ENCODE measurements at regions not wholly inside any gene's neighbourhood (a gene's known extent, or its start where the extent isn't known, plus 50 kb on each side); places are given as distances from the start of the nearest gene placed in this dataset.
"Not testable (repeated sequence)": the region's sequence is repeated elsewhere in the genome, so short reads cannot be mapped to it uniquely, and the experiment has no call there.

DNA sequence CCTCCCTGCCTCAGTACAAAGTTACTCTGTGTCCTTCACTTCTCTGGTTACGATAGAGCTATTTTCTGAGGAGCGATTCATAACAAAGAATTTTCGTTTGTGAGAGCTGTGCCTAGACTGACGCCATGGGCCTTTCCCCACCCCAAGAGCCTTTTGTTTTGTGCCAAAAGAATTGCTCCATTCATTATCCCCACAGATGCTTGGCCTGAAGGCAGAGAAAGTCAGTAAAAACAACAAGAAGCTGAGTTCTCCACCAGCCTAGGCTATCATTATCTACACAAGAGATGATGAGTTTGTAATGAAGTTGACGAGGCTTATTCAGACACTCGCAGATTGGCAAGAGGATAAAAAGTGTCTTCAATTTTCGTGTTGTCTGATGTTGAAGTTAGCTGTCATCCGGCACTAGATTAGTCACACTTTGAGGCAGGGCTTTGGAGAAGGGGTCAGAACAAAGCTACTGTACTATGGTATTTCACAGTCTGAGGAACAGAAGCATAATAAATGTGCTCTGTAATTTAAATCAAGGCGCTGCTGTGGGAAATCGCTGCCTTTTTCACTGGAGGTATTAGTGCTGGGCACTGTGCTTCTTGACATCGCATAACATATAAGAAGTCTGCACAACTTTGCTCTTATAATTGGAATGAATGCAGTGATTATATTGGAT, 278.4 kb upstream of the FIGN start:
- no peak for DNase-seq

DNA sequence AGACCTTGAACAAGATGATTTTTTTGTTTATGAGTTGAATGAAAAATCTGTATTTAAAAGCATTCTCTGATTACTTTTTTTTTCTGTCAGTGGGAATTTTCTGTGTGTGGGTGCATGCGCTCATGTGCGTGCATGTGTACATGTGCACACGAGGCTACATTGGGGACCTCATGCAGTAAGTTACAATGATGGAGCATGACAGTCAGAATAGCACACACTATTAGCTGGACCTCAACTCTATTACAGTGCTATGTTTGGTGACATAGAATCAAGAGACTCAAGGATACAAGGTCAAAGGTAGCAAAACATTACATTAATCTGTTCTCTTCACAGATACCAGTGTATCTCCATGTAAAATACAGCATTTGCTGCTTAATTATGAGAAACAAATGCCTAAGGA, 276.8 kb upstream of the FIGN start:
- DNase-seq = no peak

GRCh38 chr2:164009756-164010337, 274.0 kb upstream of the FIGN start:
- no peak for DNase-seq

DNA sequence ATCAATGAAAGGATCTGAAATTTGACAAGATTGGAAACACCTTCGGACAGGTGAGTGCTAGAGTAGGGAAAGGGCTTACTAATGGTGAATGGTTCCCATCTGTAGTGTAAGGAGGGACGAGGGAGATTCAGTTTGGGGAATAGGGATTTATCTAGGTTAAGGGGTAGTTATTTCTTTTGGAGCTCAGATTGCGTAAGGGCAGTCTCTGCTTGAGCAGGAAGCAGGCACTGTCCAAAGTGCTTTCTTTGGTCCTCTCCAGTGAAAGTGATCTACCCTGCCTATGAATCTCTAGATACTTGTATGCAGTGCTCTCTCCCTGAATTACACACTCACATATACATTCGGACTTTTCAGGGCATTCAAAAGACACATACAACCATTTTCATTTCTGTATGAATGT, 272.9 kb upstream of the FIGN start:
- DNase-seq = no peak

- DNase-seq = no peak
Observed at GRCh38 chr2:164006704-164007103, 270.9 kb upstream of the FIGN start.

- DNase-seq = no peak
Observed at GRCh38 chr2:164000176-164000575, 264.4 kb upstream of the FIGN start.

- no peak for DNase-seq
Observed at GRCh38 chr2:163997466-163997865, 261.7 kb upstream of the FIGN start.

DNA sequence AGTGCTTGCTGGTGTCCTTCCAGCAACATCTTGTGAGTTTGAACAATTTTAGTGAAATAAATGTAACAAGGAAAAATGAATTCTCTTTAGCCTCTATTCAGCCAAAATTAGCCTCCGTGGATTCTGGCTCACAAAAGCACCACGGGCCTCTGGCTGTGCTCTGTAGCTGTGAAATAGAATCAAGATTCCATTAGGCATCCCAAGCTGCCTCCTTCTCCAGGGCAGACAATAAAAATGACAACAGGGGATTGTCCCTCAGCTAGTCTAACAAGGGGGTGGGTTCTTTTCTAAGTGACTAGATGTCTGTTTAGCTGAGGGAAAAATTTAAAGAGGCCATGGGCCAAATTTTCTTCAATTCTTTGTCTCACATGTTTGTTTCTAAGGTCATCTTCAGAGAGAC, 254.7 kb upstream of the FIGN start:
- no peak for DNase-seq

DNA sequence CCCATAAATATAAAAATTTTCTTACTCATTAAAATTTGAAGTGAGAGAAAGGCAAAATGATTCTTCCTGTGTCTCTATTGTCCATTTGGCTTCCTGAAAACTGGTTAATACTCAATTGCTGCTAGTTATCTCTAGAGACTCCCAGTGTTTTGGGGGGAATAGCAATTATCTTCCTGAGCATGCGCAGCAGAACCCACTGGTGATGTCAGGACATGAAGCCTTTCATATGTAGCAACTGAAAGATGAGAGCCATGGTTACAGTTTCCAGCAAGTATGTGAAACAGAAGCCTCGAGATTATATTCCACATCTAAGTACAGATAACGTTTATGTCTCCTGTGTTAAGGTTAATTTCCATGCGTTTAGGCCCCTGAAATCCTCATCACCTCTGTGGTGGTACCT, 254.3 kb upstream of the FIGN start:
- no peak for DNase-seq

DNA sequence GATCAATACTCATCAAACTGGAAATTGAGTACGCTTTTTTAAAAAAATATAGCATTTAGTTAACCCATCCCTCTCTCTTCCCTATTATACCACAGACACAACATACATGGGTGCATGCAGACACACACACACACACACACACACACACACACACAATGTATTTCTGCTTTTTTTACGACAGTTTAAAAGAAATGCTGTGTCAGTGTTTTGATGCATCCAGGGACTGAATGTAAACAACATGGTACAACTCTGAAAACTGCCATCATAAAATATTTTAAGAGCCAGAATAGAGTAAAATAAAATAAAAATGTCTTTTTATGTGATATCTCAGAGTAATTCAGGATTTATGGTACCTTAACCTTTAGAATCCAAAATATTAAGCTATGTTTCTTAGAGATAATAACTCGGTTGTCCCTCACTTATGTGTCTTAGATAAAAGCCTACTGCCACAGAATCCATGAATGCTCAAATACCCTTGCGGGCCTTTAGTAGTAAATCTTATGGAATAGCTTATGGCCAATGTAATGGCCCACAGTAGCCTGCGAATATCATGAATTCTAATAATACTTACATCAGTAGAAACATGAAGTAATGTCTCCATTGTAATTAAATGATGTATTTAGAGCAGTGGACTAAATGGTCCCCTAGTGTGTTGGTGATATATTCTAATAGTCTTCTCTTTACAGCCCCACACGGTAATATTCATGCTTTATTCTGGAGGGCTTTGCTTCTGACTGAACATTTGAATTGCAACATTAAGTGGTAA, 251.6 kb upstream of the FIGN start:
- DNase-seq = no peak

DNA sequence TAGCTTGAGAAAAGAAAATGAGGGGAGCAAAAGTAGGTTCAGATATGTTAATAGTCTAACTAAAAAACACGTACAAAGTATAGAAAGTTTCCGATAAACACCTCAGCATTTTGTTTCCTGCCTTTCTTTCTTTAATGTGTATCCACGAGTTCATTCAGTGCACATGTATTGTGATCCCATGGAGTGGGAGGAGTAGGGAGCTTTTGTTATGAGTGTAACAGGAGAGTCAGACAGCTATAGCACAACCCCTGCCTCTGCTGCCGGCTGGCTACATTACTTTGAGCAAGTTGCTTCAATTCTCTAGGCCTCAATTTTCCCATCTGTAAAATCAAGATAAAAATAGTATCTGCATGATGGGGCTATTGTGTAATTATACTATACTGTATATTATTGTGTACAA, 249.2 kb upstream of the FIGN start:
- no peak for DNase-seq

DNA sequence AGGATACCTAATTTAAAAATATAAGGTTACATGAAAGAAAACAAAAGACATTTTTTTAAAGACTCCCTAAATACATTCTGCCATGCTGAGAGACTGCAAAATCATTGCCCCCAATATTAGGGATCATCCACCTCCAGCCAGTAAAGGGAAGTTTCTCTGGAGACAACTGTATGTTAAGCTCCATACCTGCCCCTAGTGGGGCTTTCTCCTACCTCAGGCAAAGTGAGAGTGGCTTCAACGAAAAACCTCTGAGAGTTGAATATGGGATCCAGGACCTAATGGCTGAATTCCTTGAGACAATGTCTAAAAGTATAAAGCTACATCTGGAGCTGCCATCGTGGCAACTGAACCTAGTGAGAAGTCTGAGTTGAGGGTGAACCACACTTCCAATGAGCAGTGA, 248.1 kb upstream of the FIGN start:
- no peak for DNase-seq

- DNase-seq = no peak
Observed at GRCh38 chr2:163982938-163983337, 247.1 kb upstream of the FIGN start.

DNA sequence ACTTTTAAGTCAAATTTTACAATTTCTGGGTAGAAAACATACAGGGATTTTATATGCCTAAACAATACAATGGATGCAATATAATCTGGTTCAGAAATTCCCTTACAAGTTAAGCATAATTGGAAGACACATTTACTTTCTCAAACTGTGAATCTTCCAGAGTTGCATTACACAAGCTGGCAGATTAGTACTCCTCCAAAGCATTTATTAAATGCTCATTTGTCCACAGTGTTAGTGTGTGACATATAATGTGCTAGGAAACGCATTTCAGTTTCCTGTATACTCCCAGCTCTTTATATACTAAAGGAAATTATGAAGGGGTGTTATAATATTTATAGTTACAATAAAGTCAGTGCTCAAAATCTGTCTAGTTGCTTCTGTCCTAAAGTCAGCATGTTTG, 239.0 kb upstream of the FIGN start:
- DNase-seq = no peak

GRCh38 chr2:163970058-163970813, 234.4 kb upstream of the FIGN start:
- DNase-seq = no peak

DNA sequence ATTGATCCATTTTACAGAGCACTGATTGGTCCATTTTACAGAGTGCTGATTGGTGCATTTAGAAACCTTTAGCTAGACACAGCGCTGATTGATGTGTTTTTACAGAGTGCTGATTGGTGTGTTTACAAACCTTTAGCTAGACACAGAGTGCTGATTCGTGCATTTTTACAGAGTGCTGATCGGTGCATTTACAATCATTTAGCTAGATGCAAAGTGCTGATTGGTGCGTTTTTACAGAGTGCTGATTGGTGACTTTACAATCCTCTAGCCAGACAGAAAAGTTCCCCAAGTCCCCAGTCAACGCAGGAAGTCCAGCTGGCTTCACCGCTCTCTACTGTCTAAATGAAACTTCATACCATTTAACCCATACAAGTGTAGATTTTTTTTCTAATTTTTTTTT, 228.5 kb upstream of the FIGN start:
- DNase-seq = not testable (repeated sequence)

DNA sequence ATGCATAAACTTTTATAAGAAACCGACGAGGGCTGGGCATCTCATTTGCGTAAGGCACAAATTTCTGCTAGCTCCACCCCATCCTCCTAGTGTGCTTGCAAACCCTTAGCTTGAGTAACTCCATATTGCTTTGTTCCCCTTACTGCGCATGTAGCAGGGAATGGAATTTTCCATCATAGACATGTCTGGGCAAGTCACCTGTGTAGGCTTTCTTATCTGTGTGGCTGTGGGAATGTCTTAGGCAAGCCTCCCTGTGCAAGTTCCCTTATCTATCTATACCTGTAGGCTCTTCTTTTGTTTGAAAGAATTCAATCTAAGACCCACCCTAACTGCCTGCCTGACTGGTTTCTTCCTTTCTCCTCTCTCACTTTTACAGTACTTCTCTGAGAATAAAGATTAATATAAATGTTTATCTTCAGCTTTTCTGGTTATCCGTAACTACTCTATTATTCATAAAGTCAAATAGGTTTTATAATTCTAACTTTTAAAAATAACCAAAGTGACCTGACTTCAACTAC, 217.6 kb upstream of the FIGN start:
- DNase-seq = no peak

DNA sequence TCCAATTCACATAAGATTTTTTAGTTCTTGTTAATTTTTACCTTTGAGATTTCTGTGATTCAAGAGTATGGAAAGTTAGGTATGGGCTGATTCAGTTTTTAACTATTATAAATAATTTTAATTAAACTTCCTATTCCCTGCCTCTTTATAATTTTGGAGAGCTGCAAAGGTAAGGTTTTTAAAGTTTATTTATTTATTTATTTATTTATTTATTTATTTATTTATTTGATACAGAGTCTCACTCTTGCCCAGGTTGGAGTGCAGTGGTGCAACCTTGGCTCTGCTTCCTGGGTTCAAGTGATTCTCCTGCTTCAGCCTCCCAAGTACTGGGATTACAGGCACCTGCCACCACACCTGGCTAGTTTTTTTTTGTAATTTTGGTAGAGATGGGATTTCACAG, 215.5 kb upstream of the FIGN start:
- DNase-seq = no peak

- no peak for DNase-seq
Observed at GRCh38 chr2:163949693-163950092, 213.9 kb upstream of the FIGN start.

DNA sequence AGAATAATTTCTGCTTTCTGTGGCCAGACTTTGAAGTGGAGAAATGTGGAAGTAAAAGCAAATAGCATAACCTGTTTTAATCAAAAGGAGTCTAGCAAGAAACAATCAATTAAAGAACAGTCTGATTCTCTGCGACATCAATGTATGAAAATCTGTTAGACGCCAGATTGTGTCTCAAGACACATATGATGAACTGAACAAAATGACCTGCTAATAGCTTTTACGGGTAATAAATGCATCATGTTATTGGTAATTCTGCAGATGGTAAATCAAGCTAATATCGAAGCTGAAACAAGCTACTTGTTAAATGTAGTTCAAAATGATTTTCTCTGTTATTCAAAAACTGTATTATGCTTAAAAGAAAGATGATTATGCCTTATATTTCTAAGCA, 208.5 kb upstream of the FIGN start:
- DNase-seq = no peak

- DNase-seq = no peak
Observed at GRCh38 chr2:163943403-163944346, 207.9 kb upstream of the FIGN start.

DNA sequence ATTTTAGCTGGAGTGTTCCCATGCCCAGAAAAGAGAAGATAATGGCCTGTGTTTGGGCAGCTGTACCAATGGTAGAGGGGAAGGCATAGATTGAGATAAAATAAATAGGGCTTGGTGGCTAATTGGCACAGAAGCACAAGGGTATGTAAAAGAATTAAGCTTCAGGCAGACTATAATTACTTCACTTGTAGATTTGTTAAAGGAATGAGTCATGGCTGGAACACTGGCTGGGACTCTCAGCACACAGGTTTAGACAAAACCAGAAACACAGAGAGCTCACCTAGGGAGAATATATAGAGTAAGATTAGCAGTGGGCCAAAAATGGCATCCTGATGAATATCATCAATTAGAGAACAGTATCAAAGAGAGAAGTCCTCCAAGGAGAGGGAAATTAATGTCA, 198.3 kb upstream of the FIGN start:
- no peak for DNase-seq
